DMS 273 (cell line): ENCODE measurements at regions not wholly inside any gene's neighbourhood (a gene's known extent, or its start where the extent isn't known, plus 50 kb on each side); places are given as distances from the start of the nearest gene placed in this dataset.

Experiments
- DNase-seq: peaks from one replicate; lab custom pipeline; 2025; ENCODE audit not compliant: unreplicated experiment; lab: John Stamatoyannopoulos, UW

DNA sequence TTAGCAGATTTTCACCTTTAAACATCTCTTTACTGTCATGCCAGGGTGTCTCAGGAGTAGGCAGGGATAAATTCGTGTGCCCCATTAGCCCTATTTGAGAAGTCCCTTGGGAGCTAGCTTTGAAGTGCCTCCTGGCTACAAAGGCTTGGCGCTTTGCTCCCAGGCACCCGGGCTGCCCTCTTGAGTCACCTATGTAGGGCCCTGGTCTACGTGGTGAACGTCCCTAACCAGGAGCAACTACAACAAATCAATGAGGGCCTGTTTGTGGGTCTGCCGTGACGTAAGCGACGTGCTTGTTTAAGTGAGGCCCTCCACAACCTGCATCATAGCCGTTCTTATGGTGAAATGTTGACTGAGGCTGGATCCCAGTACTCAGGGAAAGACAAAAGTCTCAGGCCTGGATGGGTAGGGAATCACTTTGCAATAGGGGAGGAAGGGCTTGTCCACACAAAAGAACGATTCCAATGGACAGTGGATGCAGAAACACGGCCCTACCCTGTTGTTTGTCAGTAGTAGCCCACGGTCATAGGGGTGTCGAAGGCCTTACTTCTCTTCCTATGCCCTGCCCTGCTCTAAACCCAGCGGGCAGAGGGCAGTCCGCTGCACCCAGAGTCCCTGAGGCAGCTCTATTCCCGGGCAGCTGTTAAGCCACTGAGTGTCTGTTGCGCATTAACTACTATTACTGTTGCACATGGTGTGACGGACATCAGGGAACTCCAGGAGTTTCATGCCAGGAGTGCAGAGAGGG lies 93.9 kb downstream of the INHBB start:
- no peak for DNase-seq

DNA sequence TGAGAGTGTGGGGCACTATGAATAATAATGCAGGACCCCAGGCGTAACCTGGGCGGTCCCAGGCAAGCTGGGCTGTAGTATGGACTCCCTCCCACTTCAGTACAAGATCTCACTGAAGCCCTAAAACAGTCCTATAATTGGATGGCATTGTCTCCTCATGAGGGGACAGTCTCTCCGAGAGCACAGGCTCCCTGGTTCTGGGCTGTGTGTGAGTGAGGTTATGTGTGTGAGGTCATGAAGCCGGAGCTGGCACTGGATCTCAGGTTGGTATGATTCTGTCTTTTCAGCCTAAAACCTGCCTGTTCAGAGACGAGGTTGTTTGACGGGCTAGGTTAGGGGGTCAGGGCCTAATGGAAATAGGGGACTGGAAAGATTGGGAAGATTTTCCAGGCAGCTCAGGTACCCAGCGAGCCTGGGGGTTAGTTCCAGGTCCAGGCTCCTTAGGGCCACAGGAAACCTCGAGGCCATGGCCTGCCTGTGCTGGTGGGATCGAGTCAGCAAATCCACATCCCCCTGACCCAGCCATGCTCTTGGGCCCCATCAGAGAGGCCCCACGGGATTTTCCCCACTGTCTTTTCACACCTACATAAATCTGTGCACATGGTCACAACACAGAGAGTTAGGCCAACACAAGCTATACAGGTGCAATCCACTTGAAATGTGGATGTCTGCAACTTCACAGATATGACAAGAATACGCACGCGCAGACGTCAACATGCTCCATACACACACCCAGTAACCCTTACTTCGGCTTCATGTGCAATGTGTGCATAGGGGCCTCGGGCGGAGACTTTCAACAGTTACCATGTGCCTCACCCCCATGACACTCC lies 94.8 kb downstream of the INHBB start:
- DNase-seq = no peak

DNA sequence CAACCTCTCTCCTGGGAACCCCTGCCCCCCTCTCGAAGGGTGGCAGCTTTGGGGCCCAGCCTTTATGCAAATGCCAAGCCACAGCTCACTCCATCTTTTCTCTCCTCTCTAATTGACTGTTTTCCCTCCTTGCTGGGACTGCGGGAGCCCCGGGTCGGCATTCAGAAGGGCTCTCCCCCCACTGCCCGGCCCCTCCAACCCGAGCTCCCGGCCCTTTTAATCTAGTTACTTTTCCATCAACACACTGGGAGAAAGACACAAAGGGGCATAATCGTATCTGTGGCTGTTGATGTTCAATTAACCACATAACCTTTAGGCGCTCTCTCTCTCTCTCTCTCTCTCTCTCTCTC lies 95.4 kb downstream of the INHBB start:
- DNase-seq = no peak

DNA sequence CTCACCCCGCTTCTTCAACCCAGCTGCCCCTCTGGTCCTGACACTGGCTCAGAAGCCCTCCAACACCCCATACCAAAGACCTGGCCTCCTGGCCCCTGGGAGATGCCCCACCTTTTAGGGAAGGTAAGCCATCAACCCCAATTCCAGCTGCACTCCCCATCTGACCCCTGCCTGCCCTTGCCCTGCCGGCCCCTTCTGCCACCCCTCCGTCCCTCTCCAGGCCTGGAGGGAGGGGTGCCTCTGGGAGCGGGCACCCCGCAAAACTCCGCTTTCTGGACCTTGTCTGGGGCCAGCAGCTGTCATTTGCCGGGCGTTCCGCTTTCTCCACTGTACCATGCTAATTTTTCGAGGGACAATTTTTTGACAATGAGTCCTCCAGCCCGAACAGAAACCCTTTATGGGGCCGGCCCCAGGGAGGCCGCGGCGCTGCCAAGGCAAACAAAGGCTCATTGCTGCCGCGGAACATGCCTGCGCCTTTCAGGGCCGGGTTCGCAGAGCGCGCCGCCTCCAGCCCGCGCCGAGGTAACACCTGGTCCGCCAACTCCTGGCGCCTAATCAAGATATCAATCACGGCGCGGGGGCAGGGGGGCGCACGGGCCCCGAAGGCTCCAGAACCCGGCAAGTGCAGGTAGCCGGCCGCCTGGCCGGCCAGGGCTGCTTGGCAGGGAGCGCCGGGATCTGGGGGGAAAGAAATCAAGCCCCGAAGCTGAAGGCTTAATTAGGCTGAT lies 96.0 kb downstream of the INHBB start:
- DNase-seq = peak; percentile 71

DNA sequence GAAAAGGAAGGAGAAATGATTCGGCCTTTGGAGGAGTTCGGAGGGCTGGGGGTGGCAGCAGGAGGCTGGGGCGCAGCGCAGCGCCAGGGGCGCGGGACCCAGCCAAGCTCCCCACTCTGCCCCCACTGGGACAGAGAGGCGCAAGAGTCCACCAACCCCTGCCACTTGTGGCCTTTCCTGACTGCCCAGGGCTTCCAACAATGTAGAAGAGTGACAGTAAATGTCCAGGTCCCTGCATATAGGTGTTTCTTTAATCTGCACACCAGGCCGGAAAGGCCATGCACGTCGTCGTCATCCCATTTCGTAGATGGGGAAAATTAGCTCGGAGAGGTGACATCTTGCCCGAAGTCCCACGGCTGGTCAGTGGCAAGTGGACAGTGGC lies 96.6 kb downstream of the INHBB start:
- no peak for DNase-seq

DNA sequence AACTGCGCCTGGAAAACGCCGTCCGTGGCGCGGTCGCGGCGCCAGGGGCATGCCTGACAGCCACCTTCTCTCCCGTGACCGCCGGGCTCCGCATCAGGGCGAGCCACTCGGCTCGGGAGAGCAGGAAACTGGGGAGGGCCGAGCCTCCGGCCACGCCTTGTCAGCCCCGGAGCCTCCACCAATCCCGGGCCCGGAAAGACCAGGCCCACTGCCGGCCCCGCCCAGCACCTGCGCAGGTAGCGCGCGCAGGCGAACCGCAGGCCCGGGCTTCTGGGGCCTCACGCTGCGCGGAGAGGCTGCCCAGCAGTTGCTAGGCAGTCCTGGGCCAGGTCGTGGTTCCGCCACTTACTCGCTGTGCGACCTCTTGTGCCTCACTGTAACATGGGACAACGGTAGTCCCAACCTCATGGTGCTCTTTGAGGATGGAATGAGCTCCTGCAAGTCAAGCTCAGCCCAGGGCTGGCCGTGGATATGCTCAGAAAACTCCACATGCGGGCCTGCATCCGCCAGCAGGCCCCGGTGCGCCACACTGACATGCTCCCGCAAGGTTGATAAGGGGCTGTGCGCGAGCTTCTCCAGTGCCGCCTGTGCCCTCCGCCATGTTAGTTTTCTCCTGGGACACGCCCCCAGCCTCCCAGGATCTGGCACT lies 97.1 kb downstream of the INHBB start:
- no peak for DNase-seq

DNA sequence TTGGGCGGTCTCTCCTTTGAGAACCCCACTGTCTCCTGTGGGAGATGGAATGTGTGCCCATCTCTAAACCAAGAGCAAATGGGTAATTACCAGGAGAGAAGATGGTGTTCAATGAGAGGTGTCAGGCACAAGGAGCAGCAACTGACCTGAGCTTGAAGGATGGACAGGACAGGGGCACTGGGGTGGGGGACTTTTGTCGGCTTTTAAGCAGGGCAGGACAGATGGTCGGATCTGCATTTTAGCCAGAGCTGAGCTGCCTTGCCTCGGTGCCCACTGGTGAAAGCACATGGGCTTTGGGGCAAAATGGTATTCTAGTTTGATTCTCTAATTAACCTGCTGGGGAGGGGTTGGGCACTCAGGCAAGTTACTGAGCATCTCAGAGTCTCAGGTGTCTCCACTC lies 98.0 kb downstream of the INHBB start:
- DNase-seq = no peak

DNA sequence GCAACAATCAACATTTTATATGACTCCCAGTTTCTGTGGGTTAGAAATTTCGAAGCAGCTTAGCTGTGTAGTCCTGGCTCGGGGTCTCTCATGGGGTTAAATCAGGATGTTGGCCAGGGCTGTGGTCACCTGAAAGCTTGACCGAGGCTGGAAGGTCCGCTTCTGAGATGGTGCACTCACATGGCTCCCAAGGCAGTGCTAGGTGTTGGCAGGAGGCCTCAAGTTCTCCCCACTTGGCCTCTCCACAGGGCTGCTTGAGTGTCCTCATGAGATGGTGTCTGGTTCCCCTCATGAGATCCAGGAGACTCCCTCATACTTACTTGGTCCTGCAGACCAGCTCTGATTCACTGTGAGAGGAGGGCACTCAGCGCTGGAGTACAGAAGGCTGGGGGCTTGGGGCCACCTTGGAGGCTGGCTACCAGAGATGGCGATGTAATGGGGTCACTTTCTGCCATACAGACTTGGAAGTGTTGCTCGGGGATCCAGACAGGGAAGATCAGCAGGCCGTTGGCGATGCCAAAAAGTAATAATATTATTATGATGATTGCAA lies 98.8 kb downstream of the INHBB start:
- no peak for DNase-seq

DNA sequence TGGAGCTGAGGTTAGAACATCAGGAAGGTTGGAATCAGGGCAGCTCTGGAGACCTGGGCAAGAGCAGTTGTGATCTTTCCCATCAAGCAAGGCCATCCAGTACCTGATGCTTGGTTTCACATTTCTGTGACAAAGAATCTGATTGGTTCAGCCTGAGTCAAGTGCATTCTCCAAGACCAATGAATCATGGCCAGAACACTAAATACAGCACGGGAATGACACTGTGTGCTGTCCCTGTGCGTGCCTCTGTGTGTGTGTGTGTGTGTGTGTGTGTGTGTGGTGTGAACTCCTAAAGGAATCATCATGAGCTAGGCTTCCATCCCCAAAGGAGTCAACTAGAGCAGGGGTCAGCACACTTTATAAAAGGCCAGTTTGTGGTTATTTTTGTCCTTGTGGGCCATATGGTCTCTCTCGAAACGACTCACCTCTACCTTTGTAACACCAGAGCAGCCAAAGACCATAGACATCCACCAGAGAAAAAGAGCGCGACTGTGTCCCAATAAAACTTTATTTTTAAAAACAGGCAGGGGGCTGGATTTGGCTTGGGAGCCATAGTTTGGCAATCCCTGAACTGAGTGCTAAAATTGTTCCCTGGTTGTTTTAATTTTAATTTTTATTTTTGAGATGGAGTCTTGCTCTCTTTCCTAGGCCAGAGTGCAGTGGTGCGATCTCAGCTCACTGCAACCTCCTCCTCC lies 99.7 kb downstream of the INHBB start:
- peak; percentile 17 for DNase-seq

DNA sequence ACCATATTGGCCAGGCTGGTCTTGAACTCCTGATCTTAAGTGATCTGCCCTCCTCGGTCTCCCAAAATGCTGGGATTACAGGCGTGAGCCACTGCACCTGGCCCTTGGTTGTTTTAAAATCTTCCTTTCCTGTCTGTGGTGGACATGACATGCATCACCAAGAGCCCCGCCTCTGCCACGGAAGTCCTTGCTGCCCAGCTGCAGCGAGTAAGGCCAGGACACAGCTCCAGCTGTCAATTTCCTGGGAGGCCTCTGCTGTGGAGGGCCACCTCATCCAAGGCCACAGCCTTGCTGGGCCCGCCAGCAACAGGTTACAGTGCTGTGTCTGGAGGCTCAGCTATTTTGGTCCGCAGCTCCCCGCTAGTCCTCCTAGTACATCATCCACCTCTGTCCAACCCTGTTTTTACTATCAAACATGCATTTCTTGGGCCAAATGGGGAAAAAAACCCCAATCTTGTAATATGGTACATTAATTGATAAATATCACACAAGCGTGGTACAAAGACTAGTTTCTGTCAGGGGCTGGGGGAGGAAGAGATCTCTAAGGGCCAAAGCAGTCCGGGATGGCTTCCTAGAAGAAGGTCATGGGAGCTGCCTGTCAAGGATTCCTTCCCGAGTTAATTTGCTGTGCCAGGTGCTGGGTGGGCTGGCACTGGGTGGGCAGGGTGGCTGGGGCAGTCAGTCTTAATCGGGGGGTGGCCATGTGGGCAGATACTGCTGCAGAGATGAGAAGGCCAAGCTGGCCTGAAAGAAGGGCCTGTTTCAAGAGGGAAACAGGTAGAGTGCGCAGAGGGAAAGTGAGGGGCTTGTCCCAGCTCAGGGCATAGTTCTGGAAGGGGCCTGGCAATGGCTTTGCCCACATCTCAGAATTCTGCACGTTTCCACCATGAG lies 100.5 kb downstream of the INHBB start:
- DNase-seq = no peak

DNA sequence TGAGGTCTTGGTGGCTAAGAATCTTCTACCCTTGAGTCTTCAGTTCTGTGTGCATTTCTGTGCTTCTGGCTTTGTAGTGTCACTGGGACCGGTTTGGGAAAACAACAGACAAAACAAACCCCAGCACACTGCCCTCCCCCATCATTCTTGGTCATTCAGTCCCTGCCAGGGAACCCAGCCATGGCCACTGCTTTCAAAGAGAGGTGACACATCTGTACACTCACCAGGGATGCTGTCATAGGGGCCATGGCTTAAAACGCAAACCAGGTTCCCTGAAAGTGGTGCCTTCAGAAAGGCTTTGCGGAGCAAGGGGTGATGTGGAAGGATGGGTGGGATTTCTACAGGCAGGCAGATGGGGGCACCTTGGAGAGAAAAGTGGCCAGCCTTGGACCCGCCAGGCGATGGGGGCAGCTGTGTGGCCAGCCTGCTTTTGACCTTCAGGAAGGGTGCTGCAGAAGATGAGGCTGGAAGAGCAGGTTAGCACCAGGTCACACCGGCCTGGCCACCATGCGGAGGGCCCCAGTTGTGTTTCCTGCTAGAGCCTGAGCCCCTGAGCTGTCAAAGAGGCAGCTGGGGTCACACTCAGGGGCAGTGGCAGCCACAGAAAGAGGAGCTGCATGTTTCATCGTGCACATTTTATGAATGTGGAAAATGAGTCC lies 101.3 kb downstream of the INHBB start:
- no peak for DNase-seq

DNA sequence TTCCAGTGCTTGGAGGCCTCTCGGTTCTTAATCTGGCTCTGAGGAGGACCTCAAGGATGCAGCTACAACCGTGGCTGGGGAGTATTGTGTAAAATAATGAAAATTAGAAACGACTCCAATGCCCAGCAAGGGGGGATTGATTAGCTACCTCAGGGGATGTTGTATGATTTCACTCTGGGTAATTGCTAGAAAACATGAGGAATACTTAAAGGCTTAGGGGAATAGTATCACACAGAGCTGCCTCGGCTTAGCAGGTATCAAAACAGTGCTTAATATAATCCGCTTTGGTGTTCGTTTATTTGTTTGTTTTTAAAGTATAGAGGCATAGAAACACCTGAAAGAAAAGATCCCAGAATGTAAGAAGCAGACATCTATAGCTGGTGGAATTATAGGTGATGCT lies 102.5 kb downstream of the INHBB start:
- DNase-seq = no peak

DNA sequence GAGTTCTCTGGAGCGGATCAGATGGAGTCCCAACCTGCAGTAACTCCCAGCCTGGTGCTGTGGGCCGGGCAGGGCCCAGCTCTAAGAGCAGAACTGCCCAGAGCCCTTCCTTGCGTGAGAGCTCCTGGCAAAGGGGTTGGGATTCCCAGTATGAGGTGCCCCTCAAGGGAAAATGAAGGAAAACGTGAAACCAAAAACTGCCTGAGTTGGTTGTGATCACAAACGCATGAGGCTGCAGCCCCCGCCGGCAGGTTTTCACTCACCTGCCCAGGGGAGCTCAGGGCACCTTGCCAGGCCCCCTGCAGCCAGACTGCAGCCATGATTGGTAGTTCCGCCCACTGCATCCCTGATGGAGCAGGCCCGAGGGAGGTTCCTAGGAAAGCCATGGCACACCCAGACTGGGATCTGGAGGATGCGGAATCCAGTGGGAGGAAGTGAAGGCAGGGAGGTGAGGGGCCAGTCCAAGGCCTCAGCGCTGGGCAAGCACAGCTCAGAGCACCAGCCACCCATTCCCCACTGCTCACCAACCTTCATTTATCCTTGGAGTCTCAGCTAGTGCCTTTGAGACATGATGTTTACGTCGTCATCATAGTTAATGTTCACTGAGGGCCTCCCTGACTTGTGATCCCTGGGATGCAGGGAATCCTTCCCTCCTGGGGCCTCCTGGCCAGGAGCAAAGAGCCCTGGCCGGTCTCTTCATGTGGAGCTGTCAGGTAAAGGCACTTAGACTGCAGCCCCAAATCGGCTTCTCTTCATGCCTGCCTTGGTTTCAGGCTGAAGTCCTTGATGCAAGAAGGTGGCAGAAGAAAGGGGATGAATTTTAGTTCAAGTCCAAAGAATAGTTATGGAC lies 103.2 kb downstream of the INHBB start:
- no peak for DNase-seq

DNA sequence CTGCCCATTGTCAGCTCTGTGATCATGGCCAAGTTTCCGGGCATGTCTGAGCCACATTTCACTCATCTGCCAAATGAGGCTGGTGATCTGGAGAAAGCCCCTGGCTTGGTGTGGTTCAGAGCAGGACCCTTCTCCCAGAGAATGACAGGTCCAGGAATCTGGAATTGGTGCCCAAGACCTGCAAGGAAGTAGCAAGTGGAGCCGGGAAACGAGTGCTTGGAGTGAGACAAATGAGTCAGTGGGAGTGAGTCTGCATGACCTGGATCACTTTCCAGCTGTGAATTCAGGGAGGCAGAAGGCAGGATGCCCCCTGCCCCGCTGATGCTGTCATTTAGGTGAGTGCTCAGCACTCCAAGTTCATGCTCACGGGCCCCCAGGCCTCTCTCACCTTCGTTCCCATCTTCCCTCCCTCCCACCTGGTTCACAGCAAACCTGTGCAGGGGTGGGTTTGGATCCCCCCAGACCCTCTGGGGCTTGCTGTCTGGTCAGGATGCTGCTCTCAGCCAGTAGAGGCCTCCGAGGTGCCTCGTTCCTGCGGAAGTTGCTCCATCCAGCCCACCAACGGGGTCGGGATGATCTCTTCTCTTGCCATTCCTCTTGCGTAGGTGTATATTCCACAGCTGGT lies 104.4 kb downstream of the INHBB start:
- no peak for DNase-seq

DNA sequence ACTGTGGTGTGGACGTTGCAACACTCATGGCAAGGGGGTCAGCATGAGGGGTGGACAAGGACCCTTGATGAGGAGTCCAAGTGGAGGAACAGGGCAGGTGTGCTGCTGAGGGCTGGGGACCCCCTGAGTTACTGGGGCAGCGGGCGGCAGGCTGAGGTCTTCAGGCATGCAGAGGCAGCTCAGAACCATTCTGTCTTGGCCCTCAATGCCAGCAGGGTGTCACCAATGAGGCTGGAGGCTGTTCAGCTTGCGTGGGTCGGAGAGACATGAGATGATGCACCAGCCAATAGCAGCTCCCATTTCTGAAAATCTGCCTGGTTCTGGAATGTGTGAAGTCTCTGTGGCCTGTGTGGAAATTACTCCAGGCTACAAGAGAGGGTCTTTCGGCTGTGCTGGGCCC lies 105.4 kb downstream of the INHBB start:
- DNase-seq = no peak

DNA sequence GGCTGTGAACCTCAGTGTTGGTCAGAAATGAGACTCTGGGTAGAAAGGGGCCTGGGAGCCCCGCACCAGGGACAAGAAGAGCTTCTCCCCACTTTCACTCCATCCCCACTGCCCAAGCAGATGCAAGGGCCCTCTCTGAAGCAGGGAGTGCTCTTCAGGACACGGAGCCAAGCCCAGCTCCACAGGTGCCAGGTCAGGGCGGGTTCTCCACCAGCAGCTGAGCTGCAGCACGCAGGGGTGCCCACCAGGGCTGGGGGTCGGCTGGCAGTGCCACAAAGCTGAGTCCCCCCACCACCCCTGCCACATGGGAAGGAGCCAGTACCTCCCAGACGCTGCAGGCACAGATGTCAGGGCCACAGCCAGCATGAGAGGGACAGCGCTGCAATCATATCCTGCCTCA lies 106.2 kb downstream of the INHBB start:
- DNase-seq = no peak

DNA sequence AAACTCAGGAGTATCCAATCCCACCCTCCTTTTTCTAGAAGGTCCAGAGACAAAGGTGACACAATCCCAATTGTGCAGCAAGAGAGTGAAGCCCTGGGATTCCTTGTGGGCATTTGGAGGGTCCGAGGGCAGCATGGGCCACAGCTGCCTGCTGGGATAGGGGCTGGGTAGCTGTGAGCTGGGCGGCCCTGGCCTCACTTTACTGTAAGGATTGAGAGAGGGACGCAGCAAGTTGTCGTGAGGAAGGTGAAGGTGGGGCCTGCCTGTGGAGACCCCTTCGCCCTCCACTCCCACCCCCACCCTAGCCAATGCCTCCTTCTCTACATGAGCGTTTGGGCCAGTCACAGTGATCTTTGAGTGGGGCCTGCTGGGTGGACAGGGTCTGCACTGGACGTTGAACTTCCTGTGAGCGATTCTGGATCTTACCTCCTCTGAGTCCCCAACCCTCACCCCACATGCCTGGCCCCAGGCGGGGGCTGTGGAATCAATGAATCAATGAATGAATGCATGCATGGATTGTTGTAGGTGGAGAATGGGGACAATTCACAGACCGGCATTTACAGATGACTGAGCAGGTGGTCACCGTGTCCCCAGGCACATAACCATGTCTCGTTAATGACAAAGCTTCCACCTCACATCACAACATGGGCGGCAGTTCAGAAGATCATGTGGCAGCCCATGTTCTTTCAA lies 107.2 kb downstream of the INHBB start:
- no peak for DNase-seq
